HCT116 (cell line): ENCODE measurements at regions not wholly inside any gene's neighbourhood (a gene's known extent, or its start where the extent isn't known, plus 50 kb on each side); places are given as distances from the start of the nearest gene placed in this dataset.

Source experiments
- ATAC-seq: fragments of 200-7000 bp; cut with Tn5 transposase; 2 replicates; pipeline ENCODE4 v1.9.1; 2020; ENCODE audit warnings: mild to moderate bottlenecking, moderate library complexity
- BruUV-seq: library from RNA; stranded (reverse); fragments of 400-500 nt; replicated peaks from 2 replicates; lab custom pipeline; 2021; lab: Mats Ljungman, UMichigan
- CTCF ChIA-PET: fragments of 300-600 bp; sonication (Branson Sonifier 250); formaldehyde crosslinking; loops from one replicate; lab custom pipeline; 2021; ENCODE audit warnings: antibody characterized with exemption; lab: Charles Lee
- POLR2A ChIA-PET: fragments of 300-600, 350-600 bp; sonication (Branson Sonifier 250); formaldehyde crosslinking; loops from one replicate; lab custom pipeline; 2021; ENCODE audit warnings: antibody characterized with exemption; lab: Charles Lee
- RAD21 ChIA-PET, 2 experiments: fragments of 300-600 bp; sonication (Branson Sonifier 250); formaldehyde crosslinking; loops; one replicate each; lab custom pipeline; 2023; ENCODE audit warnings: low total read pairs in 2 of 2; ENCODE audit not compliant: uncharacterized antibody in 2 of 2, unreplicated experiment in 2 of 2, low non-redundant PET in 1 of 2; lab: Charles Lee
- DNase-seq: peaks from one replicate; pipeline ENCODE4 v3.0.0-alpha.2; 2010; ENCODE audit warnings: low read depth, low spot score
- H2AFZ ChIP-seq: fragments of 200-600 bp; shearing (Covaris generic), sonication (generic); 2 replicates; pipeline ENCODE4 v1.6.1; 2017; ENCODE audit warnings: low read depth, mixed run types, mixed read lengths, antibody characterized with exemption, low read length; ENCODE audit not compliant: poor library complexity, severe bottlenecking
- H3K27ac ChIP-seq: 2 replicates; pipeline ENCODE4 v1.5.1; 2012; ENCODE audit warnings: low read depth, low read length
- H3K27me3 ChIP-seq: fragments of 200-600 bp; sonication (generic); 2 replicates; pipeline ENCODE4 v1.6.1; 2016; ENCODE audit warnings: mixed run types, low read length, mixed read lengths; ENCODE audit not compliant: insufficient read depth
- H3K36me3 ChIP-seq, 2 experiments: fragments of 200-500 bp in 1 of 2; fragments of 200-600 bp in 1 of 2; sonication (Bioruptor generic) in 1 of 2; sonication (generic) in 1 of 2; 2 replicates each; pipeline versions ENCODE4 v1.5.1 to v1.6.1; 2014 to 2016; ENCODE audit warnings: low read length in 2 of 2, inconsistent platforms in 1 of 2, mixed read lengths in 1 of 2, mixed run types in 1 of 2; ENCODE audit not compliant: insufficient read depth in 2 of 2, control insufficient read depth in 1 of 2
- H3K4me1 ChIP-seq, 2 experiments: fragments of 200-600 bp in 1 of 2; sonication (generic) in 1 of 2; 2 replicates each; pipeline versions ENCODE4 v1.5.1 to v1.6.1; 2012 to 2017; ENCODE audit warnings: low read length in 2 of 2, inconsistent platforms in 1 of 2, mild to moderate bottlenecking in 1 of 2, mixed read lengths in 1 of 2, mixed run types in 1 of 2, moderate library complexity in 1 of 2; ENCODE audit not compliant: insufficient read depth in 2 of 2, control insufficient read depth in 1 of 2
- H3K4me2 ChIP-seq: fragments of 200-600 bp; sonication (generic); 2 replicates; pipeline ENCODE4 v1.6.1; 2017; ENCODE audit warnings: mixed run types, low read length, mixed read lengths
- H3K4me3 ChIP-seq, 2 experiments: fragments of 200-600 bp in 1 of 2; sonication (generic) in 1 of 2; replicated peaks in 1 of 2; 2 replicates each; pipeline ENCODE4 v1.5.1; 2011 to 2016; ENCODE audit warnings: low read length in 2 of 2, control low read depth in 1 of 2, low read depth in 1 of 2, mild to moderate bottlenecking in 1 of 2, mixed read lengths in 1 of 2, mixed run types in 1 of 2
- H3K79me2 ChIP-seq: fragments of 200-600 bp; sonication (generic); 2 replicates; pipeline ENCODE4 v1.6.1; 2017; ENCODE audit warnings: mild to moderate bottlenecking, mixed run types, low read length, moderate library complexity, mixed read lengths; ENCODE audit not compliant: insufficient read depth
- H3K9ac ChIP-seq: fragments of 200-600 bp; sonication (generic); 2 replicates; pipeline ENCODE4 v1.6.1; 2016; ENCODE audit warnings: low read length, mixed read lengths
- H3K9me2 ChIP-seq: fragments of 200-600 bp; sonication (generic), shearing (Covaris generic); 2 replicates; pipeline ENCODE4 v1.6.1; 2017; ENCODE audit warnings: mixed run types, mild to moderate bottlenecking, moderate library complexity; ENCODE audit not compliant: insufficient read depth
- H3K9me3 ChIP-seq, 2 experiments: fragments of 200-500 bp in 1 of 2; fragments of 200-600 bp in 1 of 2; sonication (Bioruptor generic) in 1 of 2; sonication (generic) in 1 of 2; 2 replicates each; pipeline ENCODE4 v1.6.1; 2014 to 2017; ENCODE audit warnings: low read length in 2 of 2, mixed read lengths in 2 of 2, inconsistent platforms in 1 of 2, low read depth in 1 of 2, mild to moderate bottlenecking in 1 of 2, mixed run types in 1 of 2, moderate library complexity in 1 of 2; ENCODE audit not compliant: control insufficient read depth in 1 of 2, insufficient read depth in 1 of 2
- H4K20me1 ChIP-seq: fragments of 200-600 bp; sonication (generic), shearing (Covaris generic); 2 replicates; pipeline ENCODE4 v1.6.1; 2017; ENCODE audit warnings: mixed run types, mild to moderate bottlenecking, moderate library complexity; ENCODE audit not compliant: insufficient read depth
- ATF3 ChIP-seq: IDR thresholded peaks from 2 replicates; pipeline ENCODE4 v1.6.1; 2012
- CBX3 ChIP-seq: IDR thresholded peaks from 2 replicates; pipeline ENCODE4 v1.6.1; 2012; ENCODE audit warnings: low read depth
- CEBPB ChIP-seq: IDR thresholded peaks from 2 replicates; pipeline ENCODE4 v1.6.1; 2012; ENCODE audit warnings: low read depth
- ELF1 ChIP-seq: IDR thresholded peaks from 2 replicates; pipeline ENCODE4 v1.6.1; 2012; ENCODE audit warnings: low read depth, borderline replicate concordance
- EZH2phosphoT487 ChIP-seq: fragments of 200-600 bp; IDR thresholded peaks from 2 replicates; pipeline ENCODE4 v1.6.1; 2018; ENCODE audit warnings: antibody characterized with exemption, borderline replicate concordance
- FOSL1 ChIP-seq: IDR thresholded peaks from 2 replicates; pipeline ENCODE4 v1.6.1; 2012; ENCODE audit warnings: low read depth
- JUND ChIP-seq: IDR thresholded peaks from 2 replicates; pipeline ENCODE4 v1.6.1; 2012
- POLR2A ChIP-seq: IDR thresholded peaks from 2 replicates; pipeline ENCODE4 v1.7.0; 2011; ENCODE audit warnings: borderline replicate concordance; ENCODE audit not compliant: insufficient read depth, insufficient read length; ENCODE audit errors: extremely low read depth
- RAD21 ChIP-seq: IDR thresholded peaks from 2 replicates; pipeline ENCODE4 v1.6.1; 2012; ENCODE audit warnings: low read depth, mild to moderate bottlenecking
- SIN3A ChIP-seq: IDR thresholded peaks from 2 replicates; pipeline ENCODE4 v1.6.1; 2012; ENCODE audit warnings: low read depth
- YY1 ChIP-seq: IDR thresholded peaks from 2 replicates; pipeline ENCODE4 v1.6.1; 2011; ENCODE audit warnings: low read length, low read depth, moderate library complexity, mild to moderate bottlenecking; ENCODE audit not compliant: insufficient replicate concordance; ENCODE audit errors: extremely low read depth
- intact Hi-C: fragments of 100-400 bp; cut with micrococcal nuclease; formaldehyde crosslinking; loops from 2 replicates; pipeline ENCODE4 v1.10.0; 2022
- TF ChIP-seq, protein P1 (sequence below), 3 experiments: fragments of 200-600 bp in 1 of 3; sonication (generic) in 1 of 3; IDR thresholded peaks in 2 of 3; conservative IDR thresholded peaks in 1 of 3; 2 replicates each; pipeline ENCODE4 v1.5.1; 2012 to 2017; ENCODE audit warnings: low read depth in 2 of 3, low read length in 2 of 3, antibody characterized with exemption in 1 of 3, borderline replicate concordance in 1 of 3, control low read depth in 1 of 3, mild to moderate bottlenecking in 1 of 3, mixed read lengths in 1 of 3, mixed run types in 1 of 3, moderate library complexity in 1 of 3; ENCODE audit not compliant: insufficient read depth in 1 of 3

- BruUV-seq = no TSS peak
- Histone ChIP-seq H3K4me3 (no peak overlapping the region), H3K27ac (no peak overlapping the region), H3K4me1 (peaks cover 0 to 3% of the 10 kb centered on the region in 2 experiments; a peak in 1 of 4 replicates), H2AFZ (no peak overlapping the region), H4K20me1 (no peaks in the 10 kb centered on the region), H3K36me3 (no peaks in the 10 kb centered on the region), H3K9me2 (no peaks in the 10 kb centered on the region), H3K9me3 (no peaks in the 10 kb centered on the region), H3K9ac (no peak overlapping the region), H3K4me2 (no peak overlapping the region), H3K79me2 (no peaks in the 10 kb centered on the region), H3K27me3 (no peaks in the 10 kb centered on the region)
- intact Hi-C loops = no loop called here
- DNase-seq (no peak), ATAC-seq (no peak)
- ChIA-PET RAD21 (no interaction called here), CTCF (interaction anchor here (1.3 kb wide), 1 partner anchor 15 kb away, joined by 3 read pairs; no protein-coding TSS in a partner anchor), POLR2A (no interaction called here)
- TF ChIP-seq EZH2phosphoT487 (no peak), ATF3 (no peak), YY1 (no peak), CEBPB (0 out of 2 replicates have a peak, but pooled peaks have one; percentile 29), FOSL1 (no peak), POLR2A (no peak), RAD21 (no peak), JUND (no peak), ELF1 (no peak)
These were observed 247.0 kb downstream of the C4orf33 start for GRCh38 chr4:129342819-129343408.

- Histone ChIP-seq H3K4me1 (peaks cover 0 to 3% of the 10 kb centered on the region in 2 experiments; a peak in 1 of 4 replicates), H3K79me2 (no peaks in the 10 kb centered on the region), H2AFZ (peak overlapping the region; percentile 89), H3K4me2 (peak overlapping the region; percentile 52), H4K20me1 (no peaks in the 10 kb centered on the region), H3K36me3 (no peaks in the 10 kb centered on the region), H3K9ac (no peak overlapping the region), H3K9me2 (no peaks in the 10 kb centered on the region), H3K27ac (no peak overlapping the region), H3K27me3 (no peaks in the 10 kb centered on the region), H3K4me3 (no peak overlapping the region), H3K9me3 (no peaks in the 10 kb centered on the region)
- no TSS peak for BruUV-seq
- intact Hi-C loops = loop anchor here (1.0 kb wide), 1 partner anchor 297 kb away; no protein-coding TSS in a partner anchor
- TF ChIP-seq ELF1 = no peak
- no peak for TF ChIP-seq EZH2phosphoT487
- no peak for TF ChIP-seq SIN3A
- no peak for TF ChIP-seq POLR2A
- TF ChIP-seq CBX3 = no peak
- TF ChIP-seq RAD21 = peak; percentile 80
- TF ChIP-seq, protein P1, sequence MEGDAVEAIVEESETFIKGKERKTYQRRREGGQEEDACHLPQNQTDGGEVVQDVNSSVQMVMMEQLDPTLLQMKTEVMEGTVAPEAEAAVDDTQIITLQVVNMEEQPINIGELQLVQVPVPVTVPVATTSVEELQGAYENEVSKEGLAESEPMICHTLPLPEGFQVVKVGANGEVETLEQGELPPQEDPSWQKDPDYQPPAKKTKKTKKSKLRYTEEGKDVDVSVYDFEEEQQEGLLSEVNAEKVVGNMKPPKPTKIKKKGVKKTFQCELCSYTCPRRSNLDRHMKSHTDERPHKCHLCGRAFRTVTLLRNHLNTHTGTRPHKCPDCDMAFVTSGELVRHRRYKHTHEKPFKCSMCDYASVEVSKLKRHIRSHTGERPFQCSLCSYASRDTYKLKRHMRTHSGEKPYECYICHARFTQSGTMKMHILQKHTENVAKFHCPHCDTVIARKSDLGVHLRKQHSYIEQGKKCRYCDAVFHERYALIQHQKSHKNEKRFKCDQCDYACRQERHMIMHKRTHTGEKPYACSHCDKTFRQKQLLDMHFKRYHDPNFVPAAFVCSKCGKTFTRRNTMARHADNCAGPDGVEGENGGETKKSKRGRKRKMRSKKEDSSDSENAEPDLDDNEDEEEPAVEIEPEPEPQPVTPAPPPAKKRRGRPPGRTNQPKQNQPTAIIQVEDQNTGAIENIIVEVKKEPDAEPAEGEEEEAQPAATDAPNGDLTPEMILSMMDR (IDR thresholded peaks at IDR 0.05 in 2 of 3, conservative IDR thresholded peaks at IDR 0.05 in 1 of 3; ENCODE audit: borderline replicate concordance in 1 of 3, insufficient read depth in 1 of 3, low read depth in 2 of 3, low read length in 2 of 3) = peak; percentile 57 to 77 (median 68); a peak in 5 of 6 replicates
- ATAC-seq (peak; percentile 89), DNase-seq (peak; percentile 39)
- POLR2A ChIA-PET = no interaction called here
- CTCF ChIA-PET = interaction anchor here (0.6 to 1.6 kb wide), 5 partner anchors 9 to 534 kb away, joined by 3 to 4 read pairs (median 3); no protein-coding TSS in a partner anchor
- RAD21 ChIA-PET = no interaction called here
These were observed 248.1 kb downstream of the C4orf33 start for GRCh38 chr4:129344058-129344457.
